ENCODE measurements at regions not wholly inside any gene's neighbourhood (a gene's known extent, or its start where the extent isn't known, plus 50 kb on each side); places are given as distances from the start of the nearest gene placed in this dataset.
"Not testable (repeated sequence)": the region's sequence is repeated elsewhere in the genome, so short reads cannot be mapped to it uniquely, and the experiment has no call there.

- DNase-seq (ENCODE audit: extremely low read depth in 1 of 11, low read depth in 9 of 11, low spot score in 4 of 11), result no peak
Measured at GRCh38 chr11:98507208-98507607, 513.5 kb upstream of the CNTN5 start.

- no peak for DNase-seq (ENCODE audit: extremely low read depth in 1 of 11, low read depth in 9 of 11, low spot score in 4 of 11)
Measured at GRCh38 chr11:98512938-98513337, 507.8 kb upstream of the CNTN5 start.

DNA sequence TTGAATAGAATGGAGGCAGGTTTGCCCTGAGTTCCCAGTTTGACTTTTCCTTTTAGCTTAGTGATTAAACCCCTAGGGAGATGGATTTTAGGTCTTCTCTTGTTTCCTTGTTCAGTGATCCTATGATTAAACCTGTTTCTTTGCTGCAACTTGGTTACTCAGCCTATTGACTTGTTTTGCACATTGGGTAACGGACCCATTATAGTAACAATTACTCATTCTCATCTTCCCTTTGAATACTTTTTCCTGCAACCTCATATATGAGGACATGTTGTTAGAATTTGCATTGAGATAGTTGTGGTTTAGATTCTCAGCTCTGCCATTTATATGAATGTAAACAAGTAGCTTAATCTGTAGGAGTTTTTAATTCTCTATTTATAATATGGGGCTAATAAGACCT lies 489.2 kb upstream of the CNTN5 start:
- no peak for DNase-seq (ENCODE audit: extremely low read depth in 1 of 11, low read depth in 9 of 11, low spot score in 4 of 11)

GRCh38 chr11:98536023-98536422 lies 484.7 kb upstream of the CNTN5 start:
- DNase-seq (ENCODE audit: extremely low read depth in 1 of 11, low read depth in 9 of 11, low spot score in 4 of 11), result no peak

GRCh38 chr11:98538358-98538757 lies 482.4 kb upstream of the CNTN5 start:
- not testable (repeated sequence) for DNase-seq (ENCODE audit: extremely low read depth in 1 of 11, low read depth in 9 of 11, low spot score in 4 of 11)

DNA sequence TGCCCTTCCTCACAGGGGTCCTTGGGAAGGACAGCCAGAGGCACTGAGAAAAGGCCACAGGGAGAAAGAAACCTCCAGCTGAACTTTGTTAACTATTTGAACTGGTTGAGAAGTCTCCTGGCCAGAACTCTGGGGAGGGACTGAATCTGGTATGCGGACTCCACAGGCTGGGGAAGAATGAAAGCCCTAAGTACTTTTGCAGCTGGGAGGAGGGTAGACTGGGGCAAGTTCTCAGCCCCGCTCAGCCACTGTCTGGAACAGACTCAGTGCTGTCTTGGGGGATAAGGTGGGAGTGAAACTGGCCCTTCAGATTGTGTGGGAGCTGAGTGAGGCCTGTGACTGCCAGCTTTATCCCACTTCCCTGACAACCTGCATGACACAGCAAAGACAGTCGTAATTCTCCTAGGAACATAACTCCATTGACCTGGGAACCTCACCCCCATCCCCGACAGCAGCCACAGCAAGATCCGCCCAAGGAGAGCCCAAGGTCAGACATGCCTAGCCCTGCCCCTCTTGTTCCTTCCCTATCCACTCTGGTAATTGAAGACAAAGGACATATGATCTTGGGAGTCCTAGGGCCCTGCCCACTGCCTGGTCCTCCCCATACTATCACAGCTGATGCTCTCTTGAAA lies 475.1 kb upstream of the CNTN5 start:
- no peak for DNase-seq (ENCODE audit: extremely low read depth in 1 of 11, low read depth in 9 of 11, low spot score in 4 of 11)

GRCh38 chr11:98549571-98549970 lies 471.2 kb upstream of the CNTN5 start:
- DNase-seq (ENCODE audit: extremely low read depth in 1 of 11, low read depth in 9 of 11, low spot score in 4 of 11), result no peak

GRCh38 chr11:98559961-98560360 lies 460.8 kb upstream of the CNTN5 start:
- peak in 1 of 11 donors; percentile 8 for DNase-seq (ENCODE audit: extremely low read depth in 1 of 11, low read depth in 9 of 11, low spot score in 4 of 11)

GRCh38 chr11:98561252-98561651 lies 459.5 kb upstream of the CNTN5 start:
- no peak for DNase-seq (ENCODE audit: extremely low read depth in 1 of 11, low read depth in 9 of 11, low spot score in 4 of 11)

GRCh38 chr11:98561877-98562395 lies 458.8 kb upstream of the CNTN5 start:
- no peak for DNase-seq (ENCODE audit: extremely low read depth in 1 of 11, low read depth in 9 of 11, low spot score in 4 of 11)

DNA sequence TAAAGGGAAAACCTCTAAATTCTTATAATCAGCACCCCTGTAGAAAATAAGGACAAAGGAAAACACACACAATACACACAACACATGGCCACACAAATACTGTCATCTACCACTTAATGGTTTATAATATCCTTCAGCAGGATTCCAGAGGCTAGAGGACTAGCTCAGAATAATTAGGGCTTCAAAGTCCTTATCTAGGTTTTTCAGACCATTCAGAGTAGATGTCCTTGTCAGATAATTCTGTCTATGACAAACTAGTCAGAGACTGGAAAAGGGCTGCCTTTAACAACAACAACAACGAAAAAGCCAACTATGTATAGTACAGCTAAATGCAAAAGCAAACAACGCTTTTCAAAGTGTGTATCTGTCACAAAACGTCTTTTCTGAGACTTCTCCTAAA lies 456.5 kb upstream of the CNTN5 start:
- no peak for DNase-seq (ENCODE audit: extremely low read depth in 1 of 11, low read depth in 9 of 11, low spot score in 4 of 11)

DNA sequence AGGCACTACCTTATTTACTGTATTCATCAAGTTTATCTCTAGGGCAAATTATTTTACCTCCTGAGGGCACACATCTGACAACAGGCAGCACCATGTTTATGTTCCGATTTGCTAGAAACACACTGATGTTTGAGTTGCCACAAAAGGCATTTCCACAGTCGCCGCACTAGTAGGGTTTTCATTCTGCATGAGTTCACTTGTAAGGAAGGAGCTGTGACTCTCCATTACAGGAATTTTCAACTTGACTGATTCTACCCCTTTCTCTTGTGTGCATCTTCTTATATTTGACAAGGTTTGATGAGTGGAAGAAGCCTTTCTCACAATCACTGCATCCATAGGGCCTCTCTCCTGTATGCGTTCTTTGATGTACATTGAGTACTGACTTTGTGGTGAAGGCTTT lies 455.9 kb upstream of the CNTN5 start:
- no peak for DNase-seq (ENCODE audit: extremely low read depth in 1 of 11, low read depth in 9 of 11, low spot score in 4 of 11)

GRCh38 chr11:98565311-98565710 lies 455.4 kb upstream of the CNTN5 start:
- DNase-seq (ENCODE audit: extremely low read depth in 1 of 11, low read depth in 9 of 11, low spot score in 4 of 11), result no peak

DNA sequence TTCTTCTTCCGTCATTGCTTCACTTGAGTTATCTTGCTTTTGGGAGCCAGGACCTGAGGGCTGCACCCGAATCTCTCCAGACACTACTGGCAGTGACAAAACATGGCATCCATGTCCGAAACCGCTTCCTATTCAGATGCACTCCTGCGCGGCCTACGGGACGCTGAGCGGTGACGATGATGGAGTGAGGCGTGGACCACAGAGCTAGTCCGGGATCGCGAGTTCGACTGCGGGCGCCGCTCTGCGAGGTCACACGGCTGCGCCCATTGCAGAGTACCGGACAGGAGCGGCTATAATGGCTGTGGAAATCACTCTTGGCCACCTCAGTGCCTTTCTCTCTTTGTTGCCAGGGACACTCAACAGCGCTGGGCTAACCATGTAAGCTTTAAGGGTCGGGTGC lies 453.8 kb upstream of the CNTN5 start:
- no peak for DNase-seq (ENCODE audit: extremely low read depth in 1 of 11, low read depth in 9 of 11, low spot score in 4 of 11)

GRCh38 chr11:98568013-98568412 lies 452.7 kb upstream of the CNTN5 start:
- DNase-seq (ENCODE audit: extremely low read depth in 1 of 11, low read depth in 9 of 11, low spot score in 4 of 11), result no peak

DNA sequence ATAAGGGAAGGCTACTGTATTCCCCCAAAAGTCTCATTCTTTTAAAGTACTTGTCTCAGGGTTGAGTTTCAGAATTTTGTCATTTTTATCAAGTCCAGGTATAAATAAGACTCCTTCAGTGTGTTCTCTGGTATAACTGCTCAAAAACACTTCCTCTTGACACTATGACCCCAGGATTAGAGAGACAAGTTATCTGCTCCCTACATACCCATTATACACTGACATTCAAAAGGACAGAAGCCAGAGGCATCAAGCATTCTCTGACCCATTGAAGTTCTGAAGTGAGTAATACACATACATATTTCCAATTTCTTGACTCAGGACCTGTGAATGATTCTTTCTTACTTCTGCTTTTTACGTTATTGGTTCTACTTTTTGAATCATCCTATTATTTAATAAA lies 447.8 kb upstream of the CNTN5 start:
- DNase-seq (ENCODE audit: extremely low read depth in 1 of 11, low read depth in 9 of 11, low spot score in 4 of 11), result no peak

- no peak for DNase-seq (ENCODE audit: extremely low read depth in 1 of 11, low read depth in 9 of 11, low spot score in 4 of 11)
Measured at GRCh38 chr11:98587884-98588283, 432.9 kb upstream of the CNTN5 start.

DNA sequence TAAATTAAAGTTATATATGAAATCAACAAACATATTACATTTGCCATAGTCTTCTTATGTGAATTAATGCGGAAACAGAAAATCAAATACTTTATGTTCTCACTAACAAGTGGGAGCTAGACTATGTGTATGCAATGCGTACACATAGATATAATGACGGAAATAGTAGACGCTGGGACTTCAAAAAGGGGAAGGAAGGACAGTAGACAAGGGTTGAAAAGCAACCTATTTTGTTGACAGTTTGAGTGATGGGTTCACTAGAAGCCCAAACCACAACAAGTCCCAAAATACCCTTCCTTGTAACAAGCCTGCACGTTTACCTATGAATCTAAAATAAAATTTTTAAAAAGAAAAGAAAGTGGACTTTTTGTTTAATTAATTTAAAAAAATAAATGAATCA lies 430.8 kb upstream of the CNTN5 start:
- DNase-seq (ENCODE audit: extremely low read depth in 1 of 11, low read depth in 9 of 11, low spot score in 4 of 11), result no peak

GRCh38 chr11:98600103-98600502 lies 420.6 kb upstream of the CNTN5 start:
- no peak for DNase-seq (ENCODE audit: extremely low read depth in 1 of 11, low read depth in 9 of 11, low spot score in 4 of 11)

DNA sequence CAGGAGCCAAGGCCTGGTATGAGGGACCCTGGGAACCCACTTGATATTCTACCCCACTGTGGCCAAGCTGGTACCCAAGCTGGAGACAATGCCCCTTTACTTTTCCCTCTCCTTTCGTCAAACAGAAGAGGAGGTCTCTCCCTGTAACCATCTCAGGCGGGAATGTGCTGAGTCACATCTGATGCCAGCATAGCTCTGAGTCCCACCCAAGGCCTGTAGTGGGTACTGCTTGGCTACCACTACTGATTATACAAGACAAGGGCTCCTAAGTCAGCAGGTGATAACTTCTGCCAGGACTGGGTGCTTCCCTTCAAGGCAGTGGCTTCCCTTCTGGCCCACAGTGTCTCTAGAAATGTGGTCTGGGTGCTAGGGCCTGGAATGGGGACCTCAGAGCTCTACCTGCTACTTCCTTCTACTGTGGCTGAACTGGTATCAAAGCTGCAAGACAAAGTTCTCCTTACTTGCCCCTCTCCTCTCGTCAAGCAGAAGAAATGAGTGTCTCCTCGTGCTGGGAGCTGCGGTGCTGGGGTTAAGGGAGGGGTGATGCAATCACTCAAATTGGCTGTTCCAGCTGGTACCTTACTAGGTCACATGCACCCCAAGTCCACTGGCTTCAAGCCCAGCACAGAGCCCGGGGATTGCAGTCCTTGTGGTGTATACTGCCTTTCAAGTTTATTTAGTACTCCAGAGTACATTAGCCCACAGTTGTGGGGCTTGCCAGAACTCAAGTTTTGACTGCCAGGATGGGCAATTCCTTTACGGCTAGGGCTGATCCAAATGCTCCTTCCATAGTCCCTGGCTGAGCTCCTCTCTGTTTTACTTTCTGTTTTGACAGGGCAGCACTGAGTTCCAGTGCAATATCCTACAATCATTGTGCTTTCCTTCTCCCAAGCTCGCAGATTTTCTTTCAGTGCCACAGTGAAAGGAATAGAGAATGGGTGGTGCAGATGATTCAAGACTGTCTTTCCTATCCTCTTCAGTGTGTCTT lies 419.7 kb upstream of the CNTN5 start:
- no peak for DNase-seq (ENCODE audit: extremely low read depth in 1 of 11, low read depth in 9 of 11, low spot score in 4 of 11)
